H9 (cell line): ENCODE measurements at regions not wholly inside any gene's neighbourhood (a gene's known extent, or its start where the extent isn't known, plus 50 kb on each side); places are given as distances from the start of the nearest gene placed in this dataset.

ENCODE experiments used
- DNase-seq: peaks from one replicate; pipeline ENCODE4 v3.0.0-alpha.2; 2017
- H2AFZ ChIP-seq: one replicate; pipeline ENCODE4 v1.6.1; 2013; ENCODE audit warnings: mild to moderate bottlenecking, low read length, control low read depth, moderate library complexity
- H2AK5ac ChIP-seq: 2 replicates; pipeline ENCODE4 v1.6.1; 2013; ENCODE audit warnings: low read length, control low read depth, mixed read lengths; ENCODE audit not compliant: insufficient read length
- H2BK120ac ChIP-seq: one replicate; pipeline ENCODE4 v1.6.1; 2013; ENCODE audit warnings: low read depth, mild to moderate bottlenecking, low read length, control low read depth, inconsistent platforms; ENCODE audit not compliant: poor library complexity, severe bottlenecking
- H2BK12ac ChIP-seq: 2 replicates; pipeline ENCODE4 v1.6.1; 2013; ENCODE audit warnings: low read length, control low read depth, mixed read lengths, low read depth; ENCODE audit not compliant: insufficient read length
- H2BK15ac ChIP-seq: 2 replicates; pipeline ENCODE4 v1.6.1; 2013; ENCODE audit warnings: low read depth, low read length, control low read depth
- H2BK20ac ChIP-seq: one replicate; pipeline ENCODE4 v1.6.1; 2013; ENCODE audit warnings: low read depth, mild to moderate bottlenecking, low read length, control low read depth, inconsistent platforms; ENCODE audit not compliant: poor library complexity, severe bottlenecking
- H2BK5ac ChIP-seq: 2 replicates; pipeline ENCODE4 v1.6.1; 2013; ENCODE audit warnings: low read length, control low read depth, mixed read lengths; ENCODE audit not compliant: insufficient read length
- H3K14ac ChIP-seq: 2 replicates; pipeline ENCODE4 v1.6.1; 2013; ENCODE audit warnings: low read length, control low read depth; ENCODE audit not compliant: insufficient read depth
- H3K18ac ChIP-seq: 2 replicates; pipeline ENCODE4 v1.6.1; 2013; ENCODE audit warnings: low read depth, mild to moderate bottlenecking, mixed read lengths, low read length, control low read depth; ENCODE audit not compliant: insufficient read length
- H3K23ac ChIP-seq: 2 replicates; pipeline ENCODE4 v1.6.1; 2013; ENCODE audit warnings: low read length, control low read depth, mixed read lengths, low read depth; ENCODE audit not compliant: insufficient read length
- H3K23me2 ChIP-seq: 2 replicates; pipeline ENCODE4 v1.6.1; 2013; ENCODE audit warnings: low read depth, mild to moderate bottlenecking, mixed read lengths, low read length, control low read depth; ENCODE audit not compliant: insufficient read length, poor library complexity, severe bottlenecking
- H3K27ac ChIP-seq: 2 replicates; pipeline ENCODE4 v1.5.1; 2013; ENCODE audit warnings: low read length, control low read depth, mixed read lengths, low read depth; ENCODE audit not compliant: insufficient read length
- H3K27me3 ChIP-seq: 2 replicates; pipeline ENCODE4 v1.6.1; 2013; ENCODE audit warnings: low read length, control low read depth, inconsistent platforms; ENCODE audit not compliant: insufficient read depth
- H3K4ac ChIP-seq: 2 replicates; pipeline ENCODE4 v1.6.1; 2013; ENCODE audit warnings: low read depth, mild to moderate bottlenecking, control low read depth, inconsistent platforms, low read length, moderate library complexity
- H3K4me1 ChIP-seq: 2 replicates; pipeline ENCODE4 v1.6.1; 2013; ENCODE audit warnings: low read length, control low read depth, inconsistent platforms; ENCODE audit not compliant: insufficient read depth
- H3K4me2 ChIP-seq: 2 replicates; pipeline ENCODE4 v1.6.1; 2013; ENCODE audit warnings: low read length, control low read depth, mixed read lengths; ENCODE audit not compliant: insufficient read length, insufficient read depth
- H3K56ac ChIP-seq: 2 replicates; pipeline ENCODE4 v1.6.1; 2013; ENCODE audit warnings: low read depth, mild to moderate bottlenecking, mixed read lengths, low read length, control low read depth; ENCODE audit not compliant: insufficient read length
- H3K79me1 ChIP-seq: 2 replicates; pipeline ENCODE4 v1.6.1; 2013; ENCODE audit warnings: low read depth, mild to moderate bottlenecking, moderate library complexity, low read length, control low read depth, inconsistent platforms; ENCODE audit not compliant: insufficient read depth, poor library complexity, severe bottlenecking
- H3K79me2 ChIP-seq: 2 replicates; pipeline ENCODE4 v1.6.1; 2013; ENCODE audit warnings: low read length, control low read depth, inconsistent platforms; ENCODE audit not compliant: insufficient read depth
- H3K9ac ChIP-seq: 2 replicates; pipeline ENCODE4 v1.6.1; 2013; ENCODE audit warnings: low read length, control low read depth, mixed read lengths; ENCODE audit not compliant: insufficient read length; ENCODE audit errors: extremely low read depth
- H3K9me3 ChIP-seq: one replicate; pipeline ENCODE4 v1.6.1; 2013; ENCODE audit warnings: low read depth, low read length, inconsistent platforms; ENCODE audit not compliant: control insufficient read depth
- H3T11ph ChIP-seq: one replicate; pipeline ENCODE4 v1.6.1; 2013; ENCODE audit warnings: mild to moderate bottlenecking, low read length, control low read depth, inconsistent platforms
- H4K20me1 ChIP-seq: one replicate; pipeline ENCODE4 v1.6.1; 2013; ENCODE audit not compliant: control insufficient read depth, insufficient read length, insufficient read depth
- H4K5ac ChIP-seq: 2 replicates; pipeline ENCODE4 v1.6.1; 2013; ENCODE audit warnings: low read depth, mild to moderate bottlenecking, mixed read lengths, low read length, control low read depth; ENCODE audit not compliant: insufficient read length
- H4K8ac ChIP-seq: replicated peaks from 2 replicates; pipeline ENCODE4 v1.6.1; 2013; ENCODE audit warnings: low read length, control low read depth, mixed read lengths, low read depth; ENCODE audit not compliant: insufficient read length
- H4K91ac ChIP-seq: 2 replicates; pipeline ENCODE4 v1.6.1; 2013; ENCODE audit warnings: low read depth, mild to moderate bottlenecking, moderate library complexity, mixed read lengths, low read length, control low read depth; ENCODE audit not compliant: insufficient read length
- H3K27ac Mint-ChIP-seq, 3 experiments: 2 replicates in 2 of 3; 3 replicates in 1 of 3; pipeline ENCODE4 v1.8.0; 2020 to 2021; ENCODE audit warnings: mixed read lengths in 3 of 3, mild to moderate bottlenecking in 1 of 3, moderate library complexity in 1 of 3
- H3K27me3 Mint-ChIP-seq: 2 replicates; pipeline ENCODE4 v1.8.0; 2021; ENCODE audit warnings: low read depth, mild to moderate bottlenecking, moderate library complexity, mixed read lengths
- H3K36me3 Mint-ChIP-seq, 3 experiments: 2 replicates in 2 of 3; 3 replicates in 1 of 3; pipeline ENCODE4 v1.8.0; 2020 to 2021; ENCODE audit warnings: low read depth in 3 of 3, mixed read lengths in 3 of 3; ENCODE audit not compliant: insufficient read depth in 1 of 3
- H3K4me1 Mint-ChIP-seq, 2 experiments: 2 replicates each; pipeline ENCODE4 v1.8.0; 2020; ENCODE audit warnings: mixed read lengths in 2 of 2
- H3K4me3 Mint-ChIP-seq, 2 experiments: 2 replicates in 1 of 2; 3 replicates in 1 of 2; pipeline ENCODE4 v1.8.0; 2020 to 2021; ENCODE audit warnings: mild to moderate bottlenecking in 2 of 2, mixed read lengths in 2 of 2, moderate library complexity in 1 of 2
- H3K9me3 Mint-ChIP-seq, 2 experiments: 2 replicates in 1 of 2; 3 replicates in 1 of 2; pipeline ENCODE4 v1.8.0; 2020; ENCODE audit warnings: mild to moderate bottlenecking in 2 of 2, mixed read lengths in 2 of 2, moderate library complexity in 1 of 2
- CTCF ChIP-seq: fragments of 200-600 bp; sonication (generic); conservative IDR thresholded peaks from 3 replicates; pipeline ENCODE4 v1.8.0; 2021; ENCODE audit warnings: antibody characterized with exemption, mild to moderate bottlenecking
- WGBS: extraction: QIAGEN DNeasy Blood & Tissue Kit; methylation state at CpG from one replicate; pipeline ENCODE4 v1.1.7; 2013; ENCODE audit warnings: missing lambda C conversion rate, low lambda C conversion rate, mixed read lengths; ENCODE audit not compliant: insufficient read length; ENCODE audit errors: extremely low coverage; 5-methylcytosine and 5-hydroxymethylcytosine counted together

DNA sequence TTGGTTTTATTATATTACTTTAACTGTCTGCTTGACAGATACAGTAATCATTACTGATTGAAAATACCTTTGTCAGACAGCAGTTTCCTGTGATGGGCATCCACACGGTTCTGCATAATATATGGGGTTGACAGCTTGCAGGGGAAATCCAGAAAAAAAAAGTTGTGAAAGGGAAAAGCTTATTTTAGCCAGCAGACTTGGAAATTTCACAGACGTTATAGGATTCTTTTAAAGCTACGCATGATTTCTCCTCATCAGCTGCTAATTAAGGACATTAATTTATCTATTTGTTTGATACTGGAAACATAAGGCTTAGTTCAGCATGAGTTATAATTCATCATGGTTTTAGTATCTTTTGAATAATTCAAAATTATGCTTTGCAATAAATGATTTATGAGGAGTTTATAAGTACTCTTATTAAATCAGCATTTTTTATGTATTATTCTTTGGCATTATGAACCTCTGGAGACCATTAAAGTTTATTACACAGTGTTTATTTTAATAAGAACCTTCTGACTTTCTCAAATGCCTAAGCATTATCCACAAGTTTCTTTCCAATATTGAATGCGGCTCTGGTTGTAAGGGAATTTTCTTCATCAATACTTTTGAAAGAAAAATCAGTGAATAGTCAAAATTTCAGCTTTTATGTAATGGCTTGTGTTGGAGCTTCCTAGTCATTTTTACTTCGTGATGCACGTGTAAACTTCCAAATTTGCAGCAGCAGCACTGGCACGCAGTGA lies 235.3 kb upstream of the KCNK2 start:
- Histone ChIP-seq H3K79me2 (no peaks in the 10 kb centered on the region), H3K9me3 (no peaks in the 10 kb centered on the region), H3K18ac (no peak overlapping the region), H2AFZ (no peak overlapping the region), H3K27me3 (no peaks in the 10 kb centered on the region), H2AK5ac (no peak overlapping the region), H3K27ac (no peak overlapping the region), H4K20me1 (no peaks in the 10 kb centered on the region), H4K8ac (no peak overlapping the region), H2BK20ac (no peak overlapping the region), H2BK12ac (no peak overlapping the region), H4K91ac (no peak overlapping the region), H3K23me2 (no peaks in the 10 kb centered on the region), H3K23ac (no peak overlapping the region), H3K4ac (no peak overlapping the region), H3K14ac (no peak overlapping the region), H3K4me1 (no peaks in the 10 kb centered on the region), H2BK15ac (no peak overlapping the region), H3K4me2 (no peak overlapping the region), H3K56ac (no peak overlapping the region), H3K9ac (no peak overlapping the region), H2BK120ac (no peak overlapping the region), H3K79me1 (no peaks in the 10 kb centered on the region), H2BK5ac (no peak overlapping the region), H4K5ac (no peak overlapping the region), H3T11ph (no peak overlapping the region)
- TF ChIP-seq CTCF = no peak
- no peak overlapping the region for H3K27ac Mint-ChIP-seq
- H3K4me3 Mint-ChIP-seq = no peak overlapping the region
- peaks cover 0 to 8% (median 0%) of the 10 kb centered on the region in 3 experiments; a peak in 3 of 7 replicates for H3K36me3 Mint-ChIP-seq
- peaks cover 6 to 7% of the 10 kb centered on the region in 2 experiments for H3K9me3 Mint-ChIP-seq
- H3K27me3 Mint-ChIP-seq = no peaks in the 10 kb centered on the region
- no CpG with 5 or more reads among the region's 7 CpGs for WGBS
- H3K4me1 Mint-ChIP-seq = peaks cover 10 to 15% of the 10 kb centered on the region in 2 experiments
- DNase-seq = no peak
